ENCODE measurements at regions not wholly inside any gene's neighbourhood (a gene's known extent, or its start where the extent isn't known, plus 50 kb on each side); places are given as distances from the start of the nearest gene placed in this dataset.

DNA sequence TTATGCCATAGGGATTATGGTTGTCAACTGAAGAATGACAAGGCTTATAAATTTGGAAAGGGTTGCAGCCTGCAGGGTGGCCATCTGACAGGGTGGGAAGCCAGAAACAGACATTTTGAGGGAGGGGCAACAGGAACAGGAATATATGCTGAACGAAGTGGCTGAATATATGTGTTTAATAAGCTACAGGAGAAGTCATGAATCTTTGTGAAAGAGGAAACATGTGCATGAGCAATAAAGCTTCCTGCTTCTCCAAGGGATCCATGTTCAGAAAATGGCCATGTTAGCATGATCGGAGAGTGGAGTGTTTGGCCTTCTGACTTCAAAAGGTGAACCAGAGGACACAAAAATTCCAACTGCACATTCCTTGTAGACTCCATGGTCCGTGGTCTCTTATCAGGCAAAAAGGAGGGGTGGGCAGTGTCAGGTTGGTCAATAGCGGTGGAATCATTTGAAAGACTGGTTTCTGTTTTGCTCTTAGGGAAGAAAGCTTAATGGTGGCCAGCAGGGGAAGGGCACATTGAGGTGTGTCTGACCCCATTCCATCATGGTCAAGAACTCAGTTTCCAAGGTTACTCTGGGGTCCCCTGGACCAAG, 144.1 kb downstream of the SOCS6 start:
- Histone ChIP-seq H3K4me1 (ENCODE audit: control insufficient read depth in 3 of 3, insufficient read depth in 3 of 3, low read length in 3 of 3) (peaks cover 0 to 4% (median 0%) of the 10 kb centered on the region in 3 donors), H3K36me3 (ENCODE audit: control insufficient read depth in 3 of 3, insufficient read depth in 3 of 3, low read length in 3 of 3) (no peaks in the 10 kb centered on the region), H3K9me3 (ENCODE audit: control insufficient read depth in 3 of 3, low read length in 3 of 3) (no peaks in the 10 kb centered on the region), H3K27ac (ENCODE audit: low read depth, low read length) (no peak overlapping the region), H3K9ac (ENCODE audit: low read depth in 1 of 3, low read length in 3 of 3) (no peak overlapping the region), H3K4me3 (ENCODE audit: low read length in 3 of 3) (no peak overlapping the region), H3K27me3 (ENCODE audit: control insufficient read depth in 3 of 3, insufficient read depth in 3 of 3, low read length in 3 of 3) (no peaks in the 10 kb centered on the region)

GRCh38 chr18:70431203-70431624, 142.4 kb downstream of the SOCS6 start:
- no peaks in the 10 kb centered on the region for H3K9me3 ChIP-seq (ENCODE audit: control insufficient read depth in 3 of 3, low read length in 3 of 3)
- peaks cover 0 to 4% (median 0%) of the 10 kb centered on the region in 3 donors for H3K4me1 ChIP-seq (ENCODE audit: control insufficient read depth in 3 of 3, insufficient read depth in 3 of 3, low read length in 3 of 3)
- no peaks in the 10 kb centered on the region for H3K36me3 ChIP-seq (ENCODE audit: control insufficient read depth in 3 of 3, insufficient read depth in 3 of 3, low read length in 3 of 3)
- H3K9ac ChIP-seq (ENCODE audit: low read depth in 1 of 3, low read length in 3 of 3) = no peak overlapping the region
- H3K27me3 ChIP-seq (ENCODE audit: control insufficient read depth in 3 of 3, insufficient read depth in 3 of 3, low read length in 3 of 3) = no peaks in the 10 kb centered on the region
- H3K27ac ChIP-seq (ENCODE audit: low read depth, low read length) = no peak overlapping the region
- no peak overlapping the region for H3K4me3 ChIP-seq (ENCODE audit: low read length in 3 of 3)

GRCh38 chr18:70430501-70431173, 141.8 kb downstream of the SOCS6 start:
- Histone ChIP-seq H3K4me1 (ENCODE audit: control insufficient read depth in 3 of 3, insufficient read depth in 3 of 3, low read length in 3 of 3) (peaks cover 0 to 4% (median 0%) of the 10 kb centered on the region in 3 donors), H3K27ac (ENCODE audit: low read depth, low read length) (no peak overlapping the region), H3K9ac (ENCODE audit: low read depth in 1 of 3, low read length in 3 of 3) (no peak overlapping the region)

GRCh38 chr18:70429847-70430500, 141.1 kb downstream of the SOCS6 start:
- Histone ChIP-seq H3K4me1 (ENCODE audit: control insufficient read depth in 3 of 3, insufficient read depth in 3 of 3, low read length in 3 of 3) (peaks cover 0 to 4% (median 0%) of the 10 kb centered on the region in 3 donors), H3K9me3 (ENCODE audit: control insufficient read depth in 3 of 3, low read length in 3 of 3) (no peaks in the 10 kb centered on the region), H3K27ac (ENCODE audit: low read depth, low read length) (no peak overlapping the region), H3K9ac (ENCODE audit: low read depth in 1 of 3, low read length in 3 of 3) (no peak overlapping the region), H3K36me3 (ENCODE audit: control insufficient read depth in 3 of 3, insufficient read depth in 3 of 3, low read length in 3 of 3) (no peaks in the 10 kb centered on the region), H3K4me3 (ENCODE audit: low read length in 3 of 3) (no peak overlapping the region), H3K27me3 (ENCODE audit: control insufficient read depth in 3 of 3, insufficient read depth in 3 of 3, low read length in 3 of 3) (no peaks in the 10 kb centered on the region)

More at GRCh38 chr18:70430501-70431173, 141.8 kb downstream of the SOCS6 start:
- Histone ChIP-seq H3K36me3 (ENCODE audit: control insufficient read depth in 3 of 3, insufficient read depth in 3 of 3, low read length in 3 of 3) (no peaks in the 10 kb centered on the region), H3K4me3 (ENCODE audit: low read length in 3 of 3) (no peak overlapping the region), H3K27me3 (ENCODE audit: control insufficient read depth in 3 of 3, insufficient read depth in 3 of 3, low read length in 3 of 3) (no peaks in the 10 kb centered on the region), H3K9me3 (ENCODE audit: control insufficient read depth in 3 of 3, low read length in 3 of 3) (no peaks in the 10 kb centered on the region)

- Histone ChIP-seq H3K36me3 (ENCODE audit: control insufficient read depth in 3 of 3, insufficient read depth in 3 of 3, low read length in 3 of 3) (no peaks in the 10 kb centered on the region), H3K9me3 (ENCODE audit: control insufficient read depth in 3 of 3, low read length in 3 of 3) (no peaks in the 10 kb centered on the region), H3K4me1 (ENCODE audit: control insufficient read depth in 3 of 3, insufficient read depth in 3 of 3, low read length in 3 of 3) (peaks cover 0 to 11% (median 0%) of the 10 kb centered on the region in 3 donors), H3K9ac (ENCODE audit: low read depth in 1 of 3, low read length in 3 of 3) (no peak overlapping the region), H3K27ac (ENCODE audit: low read depth, low read length) (no peak overlapping the region), H3K27me3 (ENCODE audit: control insufficient read depth in 3 of 3, insufficient read depth in 3 of 3, low read length in 3 of 3) (no peaks in the 10 kb centered on the region), H3K4me3 (ENCODE audit: low read length in 3 of 3) (no peak overlapping the region)
These were observed 139.6 kb downstream of the SOCS6 start for GRCh38 chr18:70428439-70428838.

GRCh38 chr18:70426818-70427217, 138.0 kb downstream of the SOCS6 start:
- H3K4me3 ChIP-seq (ENCODE audit: low read length in 3 of 3) = no peak overlapping the region
- no peaks in the 10 kb centered on the region for H3K9me3 ChIP-seq (ENCODE audit: control insufficient read depth in 3 of 3, low read length in 3 of 3)
- H3K27me3 ChIP-seq (ENCODE audit: control insufficient read depth in 3 of 3, insufficient read depth in 3 of 3, low read length in 3 of 3) = no peaks in the 10 kb centered on the region
- no peak overlapping the region for H3K9ac ChIP-seq (ENCODE audit: low read depth in 1 of 3, low read length in 3 of 3)
- H3K27ac ChIP-seq (ENCODE audit: low read depth, low read length) = no peak overlapping the region
- H3K36me3 ChIP-seq (ENCODE audit: control insufficient read depth in 3 of 3, insufficient read depth in 3 of 3, low read length in 3 of 3) = no peaks in the 10 kb centered on the region
- H3K4me1 ChIP-seq (ENCODE audit: control insufficient read depth in 3 of 3, insufficient read depth in 3 of 3, low read length in 3 of 3) = peaks cover 7 to 23% (median 13%) of the 10 kb centered on the region in 3 donors

DNA sequence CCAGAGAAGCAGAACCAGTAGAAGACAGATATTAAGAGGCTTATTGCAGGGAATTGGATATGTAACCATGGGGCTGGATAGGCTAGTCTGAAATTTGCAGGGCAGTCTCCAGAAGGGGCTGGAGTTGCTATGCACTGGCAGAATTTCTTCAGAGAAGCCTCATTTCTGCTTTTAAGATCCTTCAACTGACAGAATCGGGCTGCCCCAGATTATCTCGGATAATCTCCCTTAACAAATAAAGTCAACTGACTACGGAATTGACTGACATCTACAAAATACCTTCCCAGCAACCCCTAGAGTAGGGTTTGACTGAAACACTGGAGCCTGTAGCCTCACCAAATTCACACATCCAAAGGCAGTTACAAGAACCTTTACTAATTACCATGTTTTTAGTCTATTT, 136.4 kb downstream of the SOCS6 start:
- Histone ChIP-seq H3K9me3 (ENCODE audit: control insufficient read depth in 3 of 3, low read length in 3 of 3) (no peaks in the 10 kb centered on the region), H3K9ac (ENCODE audit: low read depth in 1 of 3, low read length in 3 of 3) (no peak overlapping the region), H3K27ac (ENCODE audit: low read depth, low read length) (no peak overlapping the region), H3K4me1 (ENCODE audit: control insufficient read depth in 3 of 3, insufficient read depth in 3 of 3, low read length in 3 of 3) (peaks cover 11 to 30% (median 16%) of the 10 kb centered on the region in 3 donors), H3K4me3 (ENCODE audit: low read length in 3 of 3) (no peak overlapping the region), H3K27me3 (ENCODE audit: control insufficient read depth in 3 of 3, insufficient read depth in 3 of 3, low read length in 3 of 3) (no peaks in the 10 kb centered on the region), H3K36me3 (ENCODE audit: control insufficient read depth in 3 of 3, insufficient read depth in 3 of 3, low read length in 3 of 3) (no peaks in the 10 kb centered on the region)

DNA sequence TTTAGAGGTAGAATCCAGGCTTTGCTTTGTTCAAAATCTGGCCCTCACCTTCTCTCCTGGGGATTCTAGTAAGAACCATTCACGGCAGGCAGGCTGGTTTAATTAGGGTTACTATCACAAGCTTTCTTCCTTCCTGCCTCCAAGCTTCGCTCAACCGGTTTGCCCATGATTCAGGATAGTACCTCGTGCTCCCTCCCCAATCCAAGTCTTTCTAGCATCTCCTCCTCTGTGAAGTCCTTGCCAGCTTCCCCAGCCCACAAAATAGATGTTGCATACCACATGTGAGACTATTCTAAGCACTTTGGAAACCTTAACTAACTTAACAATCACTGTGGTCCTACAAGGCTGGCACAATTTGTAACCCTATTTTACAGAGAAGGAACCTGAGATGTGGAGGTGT, 135.1 kb downstream of the SOCS6 start:
- Histone ChIP-seq H3K36me3 (ENCODE audit: control insufficient read depth in 3 of 3, insufficient read depth in 3 of 3, low read length in 3 of 3) (no peaks in the 10 kb centered on the region), H3K27me3 (ENCODE audit: control insufficient read depth in 3 of 3, insufficient read depth in 3 of 3, low read length in 3 of 3) (no peaks in the 10 kb centered on the region), H3K9ac (ENCODE audit: low read depth in 1 of 3, low read length in 3 of 3) (no peak overlapping the region), H3K27ac (ENCODE audit: low read depth, low read length) (no peak overlapping the region), H3K4me1 (ENCODE audit: control insufficient read depth in 3 of 3, insufficient read depth in 3 of 3, low read length in 3 of 3) (peaks cover 11 to 30% (median 16%) of the 10 kb centered on the region in 3 donors), H3K4me3 (ENCODE audit: low read length in 3 of 3) (no peak overlapping the region), H3K9me3 (ENCODE audit: control insufficient read depth in 3 of 3, low read length in 3 of 3) (no peaks in the 10 kb centered on the region)

- H3K4me3 ChIP-seq (ENCODE audit: low read length in 3 of 3) = no peak overlapping the region
- H3K36me3 ChIP-seq (ENCODE audit: control insufficient read depth in 3 of 3, insufficient read depth in 3 of 3, low read length in 3 of 3) = no peaks in the 10 kb centered on the region
- H3K9me3 ChIP-seq (ENCODE audit: control insufficient read depth in 3 of 3, low read length in 3 of 3) = no peaks in the 10 kb centered on the region
- H3K9ac ChIP-seq (ENCODE audit: low read depth in 1 of 3, low read length in 3 of 3) = no peak overlapping the region
- H3K27me3 ChIP-seq (ENCODE audit: control insufficient read depth in 3 of 3, insufficient read depth in 3 of 3, low read length in 3 of 3) = no peaks in the 10 kb centered on the region
- H3K27ac ChIP-seq (ENCODE audit: low read depth, low read length) = no peak overlapping the region
- peaks cover 11 to 30% (median 16%) of the 10 kb centered on the region in 3 donors for H3K4me1 ChIP-seq (ENCODE audit: control insufficient read depth in 3 of 3, insufficient read depth in 3 of 3, low read length in 3 of 3)
These were observed 134.3 kb downstream of the SOCS6 start for GRCh38 chr18:70423120-70423519.

DNA sequence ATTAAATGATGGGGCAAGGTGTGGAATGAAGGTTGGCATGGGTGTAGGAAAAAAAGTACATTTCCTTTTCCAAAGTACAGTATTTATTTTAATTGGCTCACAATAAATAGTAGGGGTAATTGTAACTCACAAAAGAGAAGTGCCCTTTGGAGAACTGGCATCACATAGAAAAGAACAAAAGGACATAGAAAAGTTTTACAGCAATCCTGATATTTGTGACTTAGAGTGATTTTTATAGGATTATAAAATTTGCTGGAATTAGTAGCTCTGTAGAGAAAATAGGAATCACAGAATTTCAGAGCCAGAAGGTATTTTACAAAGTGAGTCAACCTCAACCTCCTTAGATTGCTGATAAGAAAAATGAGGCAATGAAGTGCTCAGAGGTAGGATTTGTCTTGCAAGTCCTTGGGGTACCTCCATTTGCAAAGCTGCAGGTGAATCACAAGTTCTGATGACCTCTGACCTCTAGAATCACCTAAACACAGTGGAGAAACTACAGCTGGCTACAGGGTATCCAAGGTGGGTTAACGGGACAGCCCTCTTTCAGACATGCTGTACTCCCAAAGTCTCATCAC, 133.6 kb downstream of the SOCS6 start:
- Histone ChIP-seq H3K27me3 (ENCODE audit: control insufficient read depth in 3 of 3, insufficient read depth in 3 of 3, low read length in 3 of 3) (no peaks in the 10 kb centered on the region), H3K36me3 (ENCODE audit: control insufficient read depth in 3 of 3, insufficient read depth in 3 of 3, low read length in 3 of 3) (no peaks in the 10 kb centered on the region), H3K9me3 (ENCODE audit: control insufficient read depth in 3 of 3, low read length in 3 of 3) (no peaks in the 10 kb centered on the region), H3K27ac (ENCODE audit: low read depth, low read length) (no peak overlapping the region), H3K9ac (ENCODE audit: low read depth in 1 of 3, low read length in 3 of 3) (no peak overlapping the region), H3K4me1 (ENCODE audit: control insufficient read depth in 3 of 3, insufficient read depth in 3 of 3, low read length in 3 of 3) (peaks cover 11 to 30% (median 16%) of the 10 kb centered on the region in 3 donors), H3K4me3 (ENCODE audit: low read length in 3 of 3) (no peak overlapping the region)

Data from skeletal muscle tissue (tissue), 3 donors.